Effector memory CD4-positive, alpha-beta T cell (primary cell): ENCODE measurements at regions not wholly inside any gene's neighbourhood (a gene's known extent, or its start where the extent isn't known, plus 50 kb on each side); places are given as distances from the start of the nearest gene placed in this dataset.

Experiments
- DNase-seq, 3 donors: peaks; one replicate each; pipeline ENCODE4 v3.0.0-alpha.2; 2020
- H3K27ac ChIP-seq: 2 replicates; pipeline ENCODE4 v1.7.0; 2013; ENCODE audit warnings: mild to moderate bottlenecking, low read length, moderate library complexity; ENCODE audit not compliant: insufficient read depth, poor library complexity, severe bottlenecking
- H3K27me3 ChIP-seq: replicated peaks from 2 replicates; pipeline ENCODE4 v1.7.0; 2013; ENCODE audit warnings: mild to moderate bottlenecking, low read length; ENCODE audit not compliant: insufficient read depth, control insufficient read depth, poor library complexity, severe bottlenecking
- H3K36me3 ChIP-seq: 2 replicates; pipeline ENCODE4 v1.7.0; 2013; ENCODE audit warnings: mild to moderate bottlenecking, low read length, moderate library complexity; ENCODE audit not compliant: control insufficient read depth, insufficient read depth
- H3K4me1 ChIP-seq: 2 replicates; pipeline ENCODE4 v1.7.0; 2013; ENCODE audit warnings: low read length, mild to moderate bottlenecking; ENCODE audit not compliant: control insufficient read depth, insufficient read depth, poor library complexity, severe bottlenecking
- H3K4me3 ChIP-seq: 2 replicates; pipeline ENCODE4 v1.7.0; 2013; ENCODE audit warnings: low read length, low read depth, mild to moderate bottlenecking; ENCODE audit not compliant: insufficient read depth, poor library complexity, severe bottlenecking
- H3K9me3 ChIP-seq: 2 replicates; pipeline ENCODE4 v1.7.0; 2013; ENCODE audit warnings: mild to moderate bottlenecking, low read length, moderate library complexity; ENCODE audit not compliant: control insufficient read depth

DNA sequence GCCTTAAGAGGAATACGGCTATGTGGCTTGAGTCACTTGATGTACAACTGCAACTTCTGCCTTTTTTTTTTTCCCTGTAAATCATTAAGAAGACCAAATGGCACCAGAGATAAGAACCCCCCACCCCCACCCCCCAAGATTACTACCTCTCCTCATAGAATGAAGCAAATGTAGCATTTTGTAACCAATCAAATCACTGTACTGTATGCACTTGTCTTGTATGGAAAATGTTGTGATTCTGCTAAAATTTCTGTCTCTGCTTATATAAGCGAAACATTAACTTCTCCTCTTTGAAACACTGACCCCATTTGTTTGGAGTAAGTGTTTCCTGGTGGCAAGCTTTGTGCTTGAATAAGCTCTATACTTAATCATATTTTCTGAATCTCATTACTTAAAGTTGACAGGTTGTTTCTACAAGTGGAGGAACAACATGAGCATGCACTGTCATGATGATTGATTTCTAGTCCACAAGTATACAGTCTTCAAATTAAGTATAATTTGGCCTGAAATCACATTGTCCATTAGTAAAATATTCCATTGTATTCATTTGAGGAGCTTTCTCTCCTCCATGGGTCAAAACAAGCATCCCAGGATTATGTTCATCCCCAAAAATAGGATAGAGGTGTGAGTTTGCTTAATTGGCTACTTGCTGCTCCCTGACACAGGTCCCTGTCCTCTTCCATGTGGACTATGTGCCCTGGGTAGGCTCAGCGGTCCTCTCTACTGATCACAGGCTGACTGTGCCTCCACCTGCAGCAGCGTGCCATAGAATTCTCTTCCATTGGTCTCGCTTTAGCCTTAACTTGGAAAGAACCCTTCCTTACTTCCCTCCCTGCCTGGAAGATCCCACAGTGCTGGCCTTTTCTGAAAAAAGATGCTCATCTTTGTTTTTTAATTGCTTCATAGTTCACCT is 104.0 kb upstream of the BMP2K start:
- H3K9me3 ChIP-seq, result no peaks in the 10 kb centered on the region
- no peaks in the 10 kb centered on the region for H3K4me1 ChIP-seq
- H3K27ac ChIP-seq, result no peak overlapping the region
- H3K27me3 ChIP-seq, result no peaks in the 10 kb centered on the region
- no peaks in the 10 kb centered on the region for H3K36me3 ChIP-seq
- DNase-seq, result no peak
- no peak overlapping the region for H3K4me3 ChIP-seq

- H3K9me3 ChIP-seq, result no peaks in the 10 kb centered on the region
- H3K4me3 ChIP-seq, result no peak overlapping the region
- H3K27ac ChIP-seq, result no peak overlapping the region
- H3K27me3 ChIP-seq, result no peaks in the 10 kb centered on the region
- DNase-seq, result no peak
- H3K36me3 ChIP-seq, result no peaks in the 10 kb centered on the region
- no peaks in the 10 kb centered on the region for H3K4me1 ChIP-seq
These were observed 102.8 kb upstream of the BMP2K start for GRCh38 chr4:78673337-78673736.

- no peak overlapping the region for H3K4me3 ChIP-seq
- no peaks in the 10 kb centered on the region for H3K9me3 ChIP-seq
- no peaks in the 10 kb centered on the region for H3K27me3 ChIP-seq
- H3K4me1 ChIP-seq, result no peaks in the 10 kb centered on the region
- no peaks in the 10 kb centered on the region for H3K36me3 ChIP-seq
- DNase-seq, result no peak
- no peak overlapping the region for H3K27ac ChIP-seq
These were observed 100.8 kb upstream of the BMP2K start for GRCh38 chr4:78675325-78675724.

DNA sequence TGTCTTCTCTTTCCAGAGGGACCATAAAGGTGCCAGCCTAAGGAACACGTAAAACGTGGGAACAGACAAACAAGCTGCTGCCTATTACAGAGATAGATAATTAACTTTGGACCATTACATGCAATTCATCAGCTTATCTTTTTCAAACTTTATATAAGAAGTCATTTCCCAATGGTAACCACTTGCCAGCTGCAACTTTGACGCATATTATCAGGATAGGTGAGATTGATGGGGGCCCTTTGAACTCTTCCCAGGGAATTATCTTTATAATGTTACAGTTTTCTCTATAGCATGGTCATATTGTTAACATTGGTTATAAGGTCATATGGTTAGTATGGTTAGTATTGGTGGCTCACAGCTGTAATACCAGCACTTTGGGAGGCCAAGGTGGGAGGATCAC is 94.1 kb upstream of the BMP2K start:
- H3K27me3 ChIP-seq, result no peaks in the 10 kb centered on the region
- no peak for DNase-seq
- H3K27ac ChIP-seq, result no peak overlapping the region
- H3K36me3 ChIP-seq, result no peaks in the 10 kb centered on the region
- no peaks in the 10 kb centered on the region for H3K4me1 ChIP-seq
- no peak overlapping the region for H3K4me3 ChIP-seq
- H3K9me3 ChIP-seq, result no peaks in the 10 kb centered on the region

DNA sequence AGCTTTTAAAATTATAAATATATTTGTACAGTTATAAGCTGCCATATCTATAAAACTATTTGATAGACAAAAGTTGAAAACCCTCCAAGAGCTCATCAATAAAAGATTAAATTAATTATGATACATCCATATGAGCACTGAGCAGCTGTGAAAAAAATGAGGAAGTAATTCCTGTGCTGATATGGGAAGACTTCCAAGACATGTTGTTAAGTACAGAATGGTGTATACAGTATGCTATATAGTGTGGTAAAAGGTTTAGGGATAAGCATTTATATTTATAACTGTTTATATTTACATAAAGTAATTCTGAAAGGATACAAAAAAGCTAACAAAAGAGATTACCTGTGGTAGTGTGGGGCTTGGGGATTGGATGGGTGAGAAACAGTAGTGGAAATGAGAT is 92.8 kb upstream of the BMP2K start:
- H3K36me3 ChIP-seq, result no peaks in the 10 kb centered on the region
- H3K27ac ChIP-seq, result no peak overlapping the region
- H3K4me1 ChIP-seq, result no peaks in the 10 kb centered on the region
- no peak for DNase-seq
- H3K9me3 ChIP-seq, result no peaks in the 10 kb centered on the region
- H3K27me3 ChIP-seq, result no peaks in the 10 kb centered on the region
- H3K4me3 ChIP-seq, result no peak overlapping the region

- no peak overlapping the region for H3K27ac ChIP-seq
- H3K9me3 ChIP-seq, result no peaks in the 10 kb centered on the region
- H3K4me3 ChIP-seq, result no peak overlapping the region
- H3K36me3 ChIP-seq, result no peaks in the 10 kb centered on the region
- no peaks in the 10 kb centered on the region for H3K4me1 ChIP-seq
- no peak for DNase-seq
- no peaks in the 10 kb centered on the region for H3K27me3 ChIP-seq
These were observed 91.6 kb upstream of the BMP2K start for GRCh38 chr4:78684325-78685079.

GRCh38 chr4:78687818-78688217 is 88.3 kb upstream of the BMP2K start:
- Histone ChIP-seq H3K27ac (no peak overlapping the region), H3K9me3 (no peaks in the 10 kb centered on the region), H3K4me1 (no peaks in the 10 kb centered on the region), H3K36me3 (no peaks in the 10 kb centered on the region), H3K4me3 (no peak overlapping the region), H3K27me3 (no peaks in the 10 kb centered on the region)
- DNase-seq, result no peak

DNA sequence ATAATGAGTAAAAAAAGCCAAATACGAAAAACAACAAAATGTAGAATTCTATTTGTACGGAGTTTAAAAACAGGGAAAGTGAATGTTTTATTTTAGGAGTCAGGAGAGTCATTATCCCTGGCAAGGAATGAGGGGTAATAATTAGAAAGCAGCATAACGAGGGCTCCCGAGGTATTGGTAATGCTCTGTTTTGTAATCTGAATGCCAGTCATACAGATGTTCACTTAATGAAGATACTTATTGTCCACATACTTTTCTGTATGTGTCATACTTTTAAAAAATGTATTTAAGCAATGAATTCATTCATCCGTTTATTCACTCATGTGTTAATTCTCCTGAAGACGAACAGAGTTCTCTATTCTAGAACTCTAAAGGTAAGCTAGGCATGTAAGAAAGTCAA is 87.8 kb upstream of the BMP2K start:
- H3K27ac ChIP-seq, result no peak overlapping the region
- DNase-seq, result no peak
- H3K4me1 ChIP-seq, result no peaks in the 10 kb centered on the region
- no peaks in the 10 kb centered on the region for H3K9me3 ChIP-seq
- no peaks in the 10 kb centered on the region for H3K27me3 ChIP-seq
- H3K36me3 ChIP-seq, result no peaks in the 10 kb centered on the region
- no peak overlapping the region for H3K4me3 ChIP-seq

DNA sequence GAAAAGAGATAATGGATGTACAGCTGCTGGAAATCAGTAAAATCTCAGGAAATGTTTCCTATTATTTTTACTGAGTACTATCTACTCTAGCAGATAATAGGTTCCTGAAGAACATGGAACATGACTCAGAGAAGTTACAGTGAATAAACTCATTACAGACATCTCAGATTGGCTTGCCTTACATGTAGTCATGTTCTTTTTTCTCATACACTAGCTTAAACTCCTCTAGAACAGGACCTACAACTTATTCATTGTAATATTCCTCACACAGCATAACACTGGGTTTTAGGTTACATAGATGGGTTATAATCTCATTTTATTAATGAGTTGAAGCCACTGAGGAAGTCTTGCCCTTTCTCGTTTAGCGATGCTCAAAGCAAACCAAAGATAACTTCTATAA is 86.9 kb upstream of the BMP2K start:
- Histone ChIP-seq H3K9me3 (no peaks in the 10 kb centered on the region), H3K27me3 (no peaks in the 10 kb centered on the region), H3K27ac (no peak overlapping the region), H3K4me1 (no peaks in the 10 kb centered on the region), H3K36me3 (no peaks in the 10 kb centered on the region), H3K4me3 (no peak overlapping the region)
- no peak for DNase-seq

DNA sequence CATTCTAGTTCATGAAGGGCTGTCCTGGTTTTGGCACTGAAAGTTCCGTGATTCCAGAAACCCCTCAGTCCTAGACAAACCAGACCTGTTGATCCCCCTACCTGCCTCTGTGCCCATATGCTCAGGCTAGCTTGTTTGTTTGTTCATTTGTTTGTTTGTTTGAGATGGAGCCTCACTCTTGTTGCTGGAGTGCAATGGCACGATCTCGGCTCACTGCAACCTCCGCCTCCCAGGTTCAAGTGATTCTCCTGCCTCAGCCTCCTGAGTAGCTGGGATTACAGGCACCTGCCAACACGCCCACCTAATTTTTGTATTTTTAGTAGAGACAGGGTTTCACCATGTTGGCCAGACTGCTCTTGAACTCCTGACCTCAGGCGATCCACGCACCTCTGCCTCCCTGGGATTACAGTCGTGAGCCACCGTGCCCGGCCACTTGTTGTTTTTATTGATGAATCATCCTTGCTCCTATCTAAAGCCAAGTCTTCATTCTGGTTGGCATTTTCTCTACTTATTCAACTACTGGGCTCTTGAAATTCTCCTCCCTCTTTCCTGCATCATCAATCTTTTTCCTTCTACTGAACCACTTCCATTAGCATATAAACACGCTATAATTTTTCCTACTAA is 86.3 kb upstream of the BMP2K start:
- DNase-seq, result no peak
- Histone ChIP-seq H3K4me1 (no peaks in the 10 kb centered on the region), H3K4me3 (no peak overlapping the region), H3K27ac (no peak overlapping the region), H3K9me3 (no peaks in the 10 kb centered on the region), H3K27me3 (no peaks in the 10 kb centered on the region), H3K36me3 (no peaks in the 10 kb centered on the region)
